NCI-H2196 (cell line): ENCODE measurements at regions not wholly inside any gene's neighbourhood (a gene's known extent, or its start where the extent isn't known, plus 50 kb on each side); places are given as distances from the start of the nearest gene placed in this dataset.
A peak's percentile ranks its signal among the peaks of the same experiment; 100 is the strongest.
"Not testable (repeated sequence)": the region's sequence is repeated elsewhere in the genome, so short reads cannot be mapped to it uniquely, and the experiment has no call there.

ENCODE experiments used
- DNase-seq: peaks from one replicate; lab custom pipeline; 2025; ENCODE audit not compliant: unreplicated experiment; lab: John Stamatoyannopoulos, UW

DNA sequence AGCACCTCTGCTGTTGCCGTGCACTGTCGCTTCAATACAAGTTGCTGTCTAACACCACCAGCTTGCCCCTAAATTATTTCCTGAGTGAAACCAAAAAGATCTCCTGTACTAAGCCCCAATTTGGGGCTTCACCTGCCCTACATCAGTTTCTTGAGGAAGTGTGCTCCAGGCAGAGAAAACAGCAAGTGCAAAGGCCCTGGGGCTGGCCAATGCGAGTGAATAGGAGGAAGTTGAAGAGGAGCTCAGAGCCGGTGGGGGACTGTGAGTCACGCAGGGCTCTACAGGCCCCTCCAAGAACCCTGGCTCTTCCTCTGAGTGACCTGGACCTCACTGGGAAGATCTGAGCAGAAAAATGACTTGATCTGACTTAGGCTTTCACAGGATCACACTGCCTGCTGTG, 117.2 kb downstream of the IPO8 start:
- no peak for DNase-seq

DNA sequence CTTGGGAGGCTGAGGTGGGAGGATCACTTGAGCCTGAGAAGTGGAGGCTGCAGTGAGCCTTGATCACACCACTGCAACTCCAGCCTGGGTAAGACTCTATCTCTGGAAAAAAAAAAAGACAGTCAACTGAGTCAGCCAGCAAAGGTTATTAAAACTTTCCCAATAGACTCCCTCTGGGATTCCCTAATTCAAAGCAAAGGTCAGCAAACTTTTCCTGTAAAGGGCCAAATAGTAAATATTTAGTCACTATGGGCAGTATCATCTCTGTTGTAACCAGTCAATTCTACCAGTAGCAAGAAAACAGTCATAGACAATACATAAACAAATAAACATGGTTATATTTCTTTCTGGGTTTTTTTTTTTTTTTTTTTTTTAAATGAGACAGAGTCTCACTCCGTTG, 122.5 kb downstream of the IPO8 start:
- DNase-seq: no peak

DNA sequence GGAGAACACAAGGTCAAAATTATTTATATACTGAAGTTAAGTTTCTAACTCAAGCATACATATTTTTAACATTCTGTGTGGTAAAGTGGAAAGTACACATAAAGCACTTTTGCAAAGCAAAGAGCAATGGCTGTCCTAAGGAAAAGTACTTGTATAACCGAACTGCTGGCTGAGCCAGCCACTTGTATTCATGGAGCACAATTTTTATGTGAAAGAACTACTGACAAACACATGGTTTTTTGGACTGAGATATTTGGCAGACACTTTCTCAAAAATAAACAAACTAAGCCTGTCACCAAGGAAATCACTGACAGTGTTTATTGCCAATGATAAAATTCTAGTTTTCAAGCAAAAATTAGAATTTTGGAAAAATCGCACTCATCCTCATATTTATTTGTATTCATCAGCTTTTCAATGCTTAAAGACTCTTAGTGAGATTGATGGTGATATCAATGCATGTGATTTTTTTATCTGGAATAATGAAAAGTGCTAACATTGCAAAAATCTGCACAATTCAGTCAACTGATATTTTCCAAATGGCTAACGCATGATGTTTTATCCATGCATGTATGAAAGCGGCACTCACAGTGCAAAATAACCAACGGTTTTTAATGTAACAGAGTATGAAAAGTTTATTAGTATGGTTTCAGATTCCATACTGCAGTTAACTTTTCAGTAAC, 125.3 kb downstream of the IPO8 start:
- no peak for DNase-seq

DNA sequence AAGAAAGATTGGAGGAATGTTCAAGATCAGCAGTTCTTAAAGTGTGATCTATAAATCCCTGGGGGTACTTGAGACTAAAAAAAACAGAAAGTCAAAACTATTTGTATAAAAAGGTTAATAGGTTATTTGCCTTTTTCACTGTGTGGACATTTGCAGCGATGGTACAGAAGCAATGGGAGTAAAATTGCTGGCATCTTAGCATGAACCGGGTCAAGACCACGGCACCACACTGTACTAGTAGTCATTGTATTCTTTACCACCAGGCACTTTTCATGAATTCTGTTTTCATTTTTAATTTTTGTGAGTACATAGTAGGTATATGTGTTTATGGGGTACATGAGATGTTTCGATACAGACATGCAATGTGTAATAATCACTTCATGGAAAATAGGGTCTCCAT, 126.2 kb downstream of the IPO8 start:
- no peak for DNase-seq

DNA sequence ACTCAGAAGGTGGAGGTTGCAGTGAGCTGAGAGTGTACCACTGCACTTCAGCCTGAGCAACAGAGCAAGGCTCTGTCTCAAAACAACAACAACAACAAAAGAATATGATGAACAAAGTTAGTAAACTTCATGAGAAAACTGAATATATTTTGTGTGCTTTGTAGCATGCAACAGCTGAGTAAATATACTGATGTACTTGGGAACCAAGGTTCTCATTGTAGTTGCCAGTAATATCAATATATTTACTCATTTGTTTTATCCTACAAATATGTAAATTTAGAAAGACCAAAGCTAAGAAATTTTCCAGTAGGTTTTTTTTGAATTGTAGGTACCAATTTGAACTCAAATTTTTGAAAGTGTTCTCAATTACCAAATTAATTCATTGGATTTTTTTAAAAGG, 127.2 kb downstream of the IPO8 start:
- DNase-seq: no peak

DNA sequence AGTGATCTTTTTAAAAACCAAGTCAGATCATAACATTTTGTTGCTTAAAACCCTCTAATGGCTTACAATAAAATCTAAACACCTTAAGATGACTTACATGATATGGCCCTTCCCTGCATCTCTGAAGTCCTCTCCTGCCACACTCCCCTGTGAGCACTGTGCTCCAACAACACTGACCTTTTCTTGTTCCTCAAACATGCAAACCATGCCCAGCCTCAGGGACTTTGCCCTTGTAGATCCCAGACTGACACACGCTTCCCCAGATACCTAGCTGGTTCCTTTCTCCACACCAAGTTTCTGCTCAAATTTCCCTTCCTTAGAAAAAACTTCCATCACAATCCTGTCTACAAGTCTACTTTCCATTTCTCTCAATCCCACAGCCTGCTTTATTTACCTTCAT, 128.6 kb downstream of the IPO8 start:
- DNase-seq: no peak

DNA sequence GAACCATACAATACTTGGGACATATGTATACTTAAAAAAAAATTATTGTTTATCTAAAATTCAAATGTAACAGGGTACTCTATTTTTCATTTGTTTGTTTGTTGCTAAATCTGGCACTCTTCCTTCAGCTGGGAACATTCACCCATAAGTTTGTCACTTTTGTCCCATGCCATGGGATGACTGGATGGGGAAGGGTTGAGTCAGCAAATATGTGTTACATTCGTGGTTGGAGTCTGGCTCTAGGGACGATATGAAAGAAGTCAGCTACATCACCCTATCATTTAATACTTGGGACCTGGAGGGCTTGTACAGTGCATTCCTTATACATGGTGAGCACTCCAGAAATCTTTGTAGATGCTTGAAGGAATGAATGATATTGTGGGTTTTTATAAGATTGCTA, 131.3 kb downstream of the IPO8 start:
- no peak for DNase-seq

DNA sequence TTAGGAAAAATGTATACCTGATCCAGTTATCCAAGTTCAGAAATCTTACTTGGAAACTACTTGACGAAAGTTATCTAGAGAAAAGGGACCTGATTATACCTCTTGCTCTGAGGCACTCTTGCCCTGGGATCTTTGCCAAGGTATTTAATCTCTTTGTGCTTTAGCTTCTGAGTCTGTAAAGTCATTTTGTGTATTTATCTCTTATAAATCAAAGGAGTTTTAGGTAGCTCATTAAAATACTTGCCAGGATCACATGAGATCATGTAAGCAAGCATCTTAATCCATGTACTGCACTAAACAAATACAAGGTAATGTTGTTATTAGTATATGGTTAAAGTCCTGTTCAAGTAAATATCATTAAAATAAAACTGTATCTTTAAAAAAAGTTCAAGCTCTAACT, 147.5 kb downstream of the IPO8 start:
- peak; percentile 4 for DNase-seq

DNA sequence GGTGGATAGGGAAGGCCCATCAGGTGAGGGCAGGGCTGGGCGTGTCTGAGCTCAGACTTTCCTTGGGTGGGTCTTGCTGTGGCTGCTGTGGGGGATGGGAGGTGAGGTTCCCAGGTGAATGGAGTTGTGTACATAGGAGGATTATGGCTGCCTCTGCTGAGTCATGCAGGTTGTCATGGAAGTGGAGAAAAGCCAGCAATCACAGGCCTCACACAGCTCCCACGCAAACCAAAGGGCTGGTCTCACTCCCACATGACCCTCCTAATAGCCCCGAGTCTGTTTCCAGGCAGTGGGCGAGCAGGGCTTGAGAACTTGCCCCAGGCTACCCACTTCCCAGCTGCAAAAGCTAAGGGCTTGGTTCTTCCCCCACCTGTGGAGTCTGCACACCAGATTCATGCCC, 149.5 kb downstream of the IPO8 start:
- DNase-seq: no peak

DNA sequence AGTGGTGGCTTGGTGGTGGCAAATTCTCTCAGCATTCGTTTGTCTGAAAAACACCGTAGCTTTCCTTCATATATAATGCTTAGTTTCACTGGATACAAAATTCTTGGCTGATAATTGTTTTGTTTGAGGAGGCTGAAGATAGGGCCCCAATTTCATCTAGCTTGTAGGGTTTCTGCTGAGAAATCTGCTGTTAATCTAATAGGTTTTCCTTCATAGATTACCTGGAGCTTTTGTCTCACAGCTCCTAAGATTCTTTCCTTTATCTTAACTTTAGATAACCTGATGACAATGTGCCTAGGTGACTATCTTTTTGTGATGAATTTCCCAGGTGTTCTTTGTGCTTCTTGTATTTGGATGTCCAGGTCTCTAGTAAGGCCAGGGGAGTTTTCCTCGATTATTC, 151.0 kb downstream of the IPO8 start:
- DNase-seq: not testable (repeated sequence)

DNA sequence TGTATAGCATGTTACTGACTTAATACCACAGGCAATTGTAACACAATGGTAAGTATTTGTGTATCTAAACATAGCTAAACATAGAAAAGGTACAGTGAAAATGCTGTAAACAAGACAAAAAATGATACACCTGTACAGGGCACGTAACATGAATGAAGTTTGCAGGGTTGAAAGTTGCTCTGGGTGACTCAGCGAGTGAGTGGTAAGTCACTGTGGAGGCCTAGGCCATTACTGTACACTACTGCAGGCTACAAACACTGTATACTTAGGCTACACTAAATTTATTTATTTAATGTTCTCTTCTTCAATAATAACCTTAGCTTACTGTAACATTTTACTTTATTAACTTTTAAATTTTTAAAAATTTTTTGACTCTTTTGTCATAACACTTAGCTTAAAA, 158.4 kb downstream of the IPO8 start:
- no peak for DNase-seq

DNA sequence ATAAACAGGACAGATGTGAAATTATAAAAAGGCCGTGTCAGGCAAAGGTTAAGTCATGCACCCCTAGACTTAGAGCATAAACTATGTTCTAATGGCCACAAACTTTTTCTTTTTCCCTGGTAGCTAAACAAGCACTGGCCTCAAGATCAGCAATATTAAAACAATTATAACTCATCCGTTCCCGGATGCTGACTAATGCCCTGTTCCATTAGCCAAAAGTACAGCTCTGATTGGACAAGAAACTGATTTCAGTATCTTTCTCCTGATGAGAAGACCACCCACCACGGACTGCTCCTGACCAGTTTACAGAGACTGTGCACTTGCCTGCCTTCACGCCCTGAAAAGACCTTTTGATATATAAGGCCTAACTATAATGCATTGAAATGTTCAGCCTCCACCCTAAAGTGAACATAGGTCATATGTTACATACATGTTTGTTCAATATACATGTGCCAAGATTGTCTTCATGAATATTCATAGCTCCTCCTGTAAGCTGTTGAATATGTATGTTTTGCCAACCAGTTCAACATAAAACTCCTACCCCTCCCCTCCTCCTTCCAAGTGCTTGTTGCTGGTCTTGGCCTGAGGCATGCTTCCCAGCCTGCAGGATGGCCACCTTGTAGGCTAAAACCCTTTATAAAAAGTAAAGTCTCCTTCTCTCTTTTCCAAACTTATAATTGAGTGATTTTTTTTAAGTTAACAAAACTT, 162.0 kb downstream of the IPO8 start:
- no peak for DNase-seq

DNA sequence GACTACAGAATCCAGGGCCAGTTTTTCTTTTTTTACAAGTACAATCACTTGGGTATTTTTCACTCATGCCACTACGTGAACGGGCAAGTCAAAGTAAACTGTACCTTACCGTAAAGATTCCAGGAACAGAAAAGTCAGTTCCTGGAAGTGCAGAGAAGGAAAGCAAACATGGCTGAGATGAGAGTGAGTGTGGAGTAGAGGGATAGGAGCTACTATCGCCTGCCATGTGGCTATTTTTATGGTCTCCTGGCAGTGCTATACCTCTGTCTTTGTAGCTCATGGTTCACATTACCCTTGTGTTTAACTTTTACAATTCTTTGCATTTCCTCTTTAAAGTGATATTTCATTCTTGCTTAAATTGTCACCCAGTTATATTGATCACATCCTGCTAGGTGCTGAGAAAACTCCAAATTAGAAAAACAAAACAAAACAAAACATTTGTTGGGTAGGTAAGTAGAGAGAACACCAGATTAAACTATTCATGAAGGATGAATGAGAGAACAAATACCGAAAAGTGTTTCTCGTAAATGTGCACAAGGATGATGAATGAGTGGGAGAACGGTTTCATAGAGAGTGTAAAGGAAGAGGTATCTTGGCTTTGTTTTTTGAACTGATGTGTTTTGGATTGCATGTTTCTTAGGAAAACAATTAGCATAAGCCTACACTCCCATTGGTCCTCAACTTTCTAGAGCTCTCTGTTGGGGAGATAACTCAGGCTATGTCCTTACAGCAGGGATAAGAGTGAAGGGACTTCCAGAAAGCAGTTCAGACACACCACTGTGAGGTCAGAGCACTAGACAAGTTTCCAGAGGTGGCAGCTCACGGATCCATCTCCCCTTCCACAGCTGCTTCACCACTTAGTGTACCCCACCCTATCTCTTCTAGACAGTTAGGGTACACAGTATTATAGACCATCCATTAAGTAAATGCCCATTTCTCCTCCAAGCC, 163.7 kb downstream of the IPO8 start:
- DNase-seq: no peak

DNA sequence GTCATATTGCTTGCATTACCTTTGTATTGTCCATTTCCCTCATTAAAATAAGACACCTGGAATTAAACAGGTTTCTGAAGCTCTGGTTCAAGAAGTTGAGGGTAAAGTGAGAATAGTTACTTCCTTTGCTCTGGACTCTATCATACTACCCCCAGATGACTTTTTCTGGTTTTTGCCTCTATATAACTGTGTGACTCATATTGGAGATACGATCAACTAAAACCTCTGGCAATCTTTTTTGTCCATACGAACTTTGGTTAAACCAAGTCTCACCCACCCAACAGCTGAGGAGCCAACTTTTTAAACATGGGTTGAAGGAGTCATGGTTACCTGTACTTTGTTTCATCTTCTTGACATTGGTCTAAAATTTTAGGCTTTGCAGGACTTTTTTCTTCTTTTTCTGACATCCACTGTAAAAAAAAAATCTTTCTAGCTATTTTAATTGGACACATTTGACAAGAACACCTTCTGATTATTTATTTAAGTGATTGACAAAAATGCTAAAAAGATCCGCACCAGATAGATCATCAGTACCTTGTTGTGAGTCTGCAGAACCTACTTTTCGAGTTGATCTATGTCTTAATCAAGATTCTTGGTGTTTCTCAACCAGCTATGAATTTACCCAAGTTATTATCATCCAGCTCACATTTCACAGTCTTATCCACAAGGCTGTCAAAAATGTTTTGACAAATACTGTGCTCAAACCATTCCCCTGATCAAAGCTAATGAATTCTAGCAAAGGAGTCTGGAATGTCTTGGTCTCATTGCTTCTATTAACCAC, 166.0 kb downstream of the IPO8 start:
- DNase-seq: no peak

DNA sequence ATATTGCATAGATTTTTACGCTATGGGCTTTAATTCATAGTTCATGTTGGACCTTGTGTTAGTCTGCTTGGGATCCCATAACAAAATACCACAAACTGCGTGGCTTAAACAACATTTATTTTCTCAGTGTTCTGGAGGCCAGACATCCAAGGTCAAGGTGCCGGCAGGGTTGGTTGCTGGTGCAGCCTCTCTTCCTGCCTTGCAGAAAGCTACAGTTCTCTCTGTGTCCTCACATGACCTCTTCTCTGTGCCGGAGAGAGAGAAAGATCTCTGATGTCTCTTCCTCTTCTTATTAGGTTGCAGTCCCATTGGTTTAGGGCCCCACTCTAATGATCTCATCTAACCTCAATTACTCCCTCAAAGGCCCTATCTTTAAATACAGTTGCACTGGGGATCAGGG, 170.5 kb downstream of the IPO8 start:
- DNase-seq: no peak

DNA sequence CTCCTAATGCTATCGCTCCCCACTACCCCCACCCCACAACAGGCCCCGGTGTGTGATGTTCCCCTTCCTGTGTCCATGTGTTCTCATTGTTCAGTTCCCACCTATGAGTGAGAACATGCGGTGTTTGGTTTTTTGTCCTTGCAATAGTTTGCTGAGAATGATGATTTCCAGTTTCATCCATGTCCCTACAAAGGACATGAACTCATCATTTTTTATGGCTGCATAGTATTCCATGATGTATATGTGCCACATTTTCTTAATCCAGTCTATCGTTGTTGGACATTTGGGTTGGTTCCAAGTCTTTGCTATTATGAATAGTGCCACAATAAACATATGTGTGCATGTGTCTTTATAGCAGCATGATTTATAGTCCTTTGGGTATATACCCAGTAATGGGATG, 175.4 kb downstream of the IPO8 start:
- not testable (repeated sequence) for DNase-seq

DNA sequence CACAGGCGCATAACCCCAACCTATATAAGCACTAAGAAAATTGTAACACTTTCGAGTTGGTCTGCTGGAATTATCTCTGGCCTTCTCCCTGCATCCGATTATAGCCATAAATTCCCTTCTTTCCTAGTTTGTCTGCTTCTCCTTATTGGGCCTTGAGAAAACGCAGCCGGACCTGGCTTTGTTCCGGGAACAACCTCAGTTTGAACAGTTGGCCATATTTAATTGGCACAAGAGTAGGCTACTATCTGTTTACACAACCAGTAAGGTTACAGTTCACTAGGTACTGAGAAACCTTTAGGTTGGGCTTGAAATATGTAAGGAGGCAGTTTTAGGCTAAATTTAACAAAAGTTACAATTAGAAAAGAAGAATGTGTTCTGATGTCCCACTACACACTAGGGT, 176.1 kb downstream of the IPO8 start:
- no peak for DNase-seq

DNA sequence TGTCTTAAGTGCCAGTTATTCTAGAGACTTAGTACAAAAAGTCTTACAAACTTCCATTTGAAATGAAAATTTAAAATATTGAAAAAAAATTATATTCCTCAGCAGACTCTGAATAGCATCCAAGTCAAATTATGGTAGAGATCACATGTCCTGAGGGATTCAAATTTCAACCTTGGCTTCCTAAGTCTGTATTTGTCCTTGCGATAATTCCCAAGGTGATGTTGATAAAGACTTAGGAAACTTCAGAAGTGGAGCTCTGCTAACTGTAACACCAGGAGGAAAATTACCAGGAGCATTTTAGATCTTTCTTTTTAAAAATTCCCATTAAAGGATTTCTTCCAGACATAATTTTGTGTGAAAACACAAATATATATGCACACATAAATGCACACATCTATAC, 178.3 kb downstream of the IPO8 start:
- no peak for DNase-seq

DNA sequence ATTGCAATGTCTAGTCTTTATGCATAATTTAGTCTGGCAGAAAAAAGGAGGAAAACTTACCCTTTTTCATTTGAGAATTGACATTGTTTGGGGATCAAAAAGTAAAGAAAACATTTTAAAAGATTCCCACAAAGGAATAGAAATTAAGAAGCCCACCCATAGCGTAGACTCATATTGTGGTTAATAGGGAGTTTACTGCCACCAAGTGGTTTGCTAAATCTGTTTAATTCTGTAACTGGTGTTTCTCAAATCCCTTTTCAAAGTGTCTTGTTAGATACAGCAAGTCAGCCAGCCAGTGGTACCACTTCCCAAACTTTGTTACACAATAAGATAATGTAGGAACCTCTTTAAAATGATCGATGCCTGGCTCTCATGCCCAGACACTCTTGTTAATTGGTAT, 180.3 kb downstream of the IPO8 start:
- DNase-seq: no peak

DNA sequence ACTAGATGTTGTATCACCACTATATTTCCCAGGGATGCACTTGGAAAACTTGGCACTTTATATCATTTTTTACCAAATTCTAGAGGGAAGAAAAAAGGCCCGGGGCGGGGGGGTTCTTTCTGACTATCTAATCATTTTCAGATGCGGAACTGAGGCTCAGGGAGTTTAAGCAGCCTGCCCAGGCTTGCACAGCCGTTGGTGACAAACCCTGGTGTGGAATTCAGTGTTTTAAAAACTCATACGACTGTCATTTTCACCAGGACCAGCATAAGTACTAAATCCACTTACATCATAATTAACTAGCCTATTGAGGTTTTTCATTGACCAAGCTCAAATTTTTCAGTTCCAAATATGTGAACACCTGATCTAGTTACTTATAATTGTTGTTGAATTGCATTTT, 181.0 kb downstream of the IPO8 start:
- no peak for DNase-seq
